ENCODE measurements at regions not wholly inside any gene's neighbourhood (a gene's known extent, or its start where the extent isn't known, plus 50 kb on each side); places are given as distances from the start of the nearest gene placed in this dataset.

- no peaks in the 10 kb centered on the region for H3K23me2 ChIP-seq (ENCODE audit: low read depth, low read length)
- POLR2A ChIA-PET (ENCODE audit: partially characterized antibody) = no interaction called here
These were observed 331.8 kb downstream of the C7orf25 start for GRCh38 chr7:42580061-42580460.

More at GRCh38 chr7:42580061-42580460, 331.8 kb downstream of the C7orf25 start:
- Histone ChIP-seq H3K14ac (ENCODE audit: insufficient read length) (no peak overlapping the region), H2BK5ac (ENCODE audit: low read depth, low read length) (no peak overlapping the region), H2BK12ac (ENCODE audit: low read depth, low read length) (no peak overlapping the region), H3K4me2 (ENCODE audit: insufficient read depth in 1 of 2, low read depth in 2 of 2, low read length in 2 of 2) (no peak overlapping the region), H3K4ac (replicated peaks; ENCODE audit: insufficient read length, low read depth, low read length) (no peak overlapping the region), H3K56ac (replicated peaks; ENCODE audit: insufficient read length, low read depth, low read length) (no peak overlapping the region), H3K27me3 (replicated peaks in 1 of 4; ENCODE audit: control insufficient read depth in 3 of 4, extremely low read depth in 1 of 4, insufficient read depth in 3 of 4, low read length in 3 of 4) (no peaks in the 10 kb centered on the region), H3K18ac (ENCODE audit: extremely low read depth, low read length) (no peak overlapping the region), H2BK20ac (ENCODE audit: low read length) (no peak overlapping the region), H3K79me1 (ENCODE audit: low read depth, low read length) (no peaks in the 10 kb centered on the region), H3K79me2 (ENCODE audit: control insufficient read depth in 1 of 2, insufficient read depth in 2 of 2, low read length in 2 of 2) (no peaks in the 10 kb centered on the region), H4K8ac (ENCODE audit: extremely low read depth, insufficient read depth, low read length) (no peak overlapping the region), H2AK5ac (ENCODE audit: low read depth, low read length) (no peak overlapping the region), H3K4me3 (ENCODE audit: extremely low read depth in 1 of 4, insufficient read depth in 2 of 4, low read depth in 3 of 4, low read length in 4 of 4) (no peak overlapping the region), H2BK15ac (ENCODE audit: low read length) (no peak overlapping the region), H3K23ac (ENCODE audit: insufficient read length) (no peak overlapping the region), H3K9ac (replicated peaks in 1 of 4; ENCODE audit: extremely low read depth in 1 of 4, low read depth in 3 of 4, low read length in 3 of 4) (no peak overlapping the region), H3K9me3 (ENCODE audit: insufficient read depth in 2 of 2, low read depth in 1 of 2, low read length in 1 of 2) (peaks cover 2 to 8% of the 10 kb centered on the region in 2 experiments; a peak in 2 of 4 replicates), H2AFZ (ENCODE audit: low read length) (no peak overlapping the region), H4K20me1 (replicated peaks in 1 of 2; ENCODE audit: control insufficient read depth in 1 of 2, insufficient read depth in 2 of 2, low read length in 2 of 2) (no peaks in the 10 kb centered on the region), H2BK120ac (replicated peaks; ENCODE audit: low read depth, low read length) (no peak overlapping the region), H3K4me1 (replicated peaks in 1 of 4; ENCODE audit: control insufficient read depth in 3 of 4, insufficient read depth in 4 of 4, low read length in 3 of 4) (no peaks in the 10 kb centered on the region), H4K5ac (ENCODE audit: insufficient read length, low read depth, low read length) (no peak overlapping the region), H3K27ac (ENCODE audit: low read depth, low read length) (no peak overlapping the region), H3K36me3 (ENCODE audit: control insufficient read depth in 2 of 4, insufficient read depth in 4 of 4, low read length in 3 of 4) (no peaks in the 10 kb centered on the region), H4K91ac (replicated peaks; ENCODE audit: insufficient read length, low read length) (no peak overlapping the region)
- CTCF ChIA-PET (ENCODE audit: partially characterized antibody) = no interaction called here
- FAIRE-seq = no peak
- no peak for DNase-seq (ENCODE audit: low read depth in 1 of 2, low spot score in 2 of 2)
- TF ChIP-seq SIN3A (conservative IDR thresholded peaks at IDR 0.05 in 1 of 2, IDR thresholded peaks at IDR 0.05 in 1 of 2; ENCODE audit: low read depth in 1 of 2, low read length in 2 of 2) (no peak), RBBP5 (IDR thresholded peaks at IDR 0.05; ENCODE audit: borderline replicate concordance, low read depth, low read length) (no peak), KDM4A (IDR thresholded peaks at IDR 0.05; ENCODE audit: low read depth, low read length, severe bottlenecking) (no peak), SIX5 (IDR thresholded peaks at IDR 0.05; ENCODE audit: low read depth, low read length) (no peak), MAFK (IDR thresholded peaks at IDR 0.05; ENCODE audit: low read depth, low read length) (no peak), GTF2F1 (IDR thresholded peaks at IDR 0.05; ENCODE audit: borderline replicate concordance, low read depth, low read length) (no peak), RAD21 (IDR thresholded peaks at IDR 0.05 in 1 of 2, conservative IDR thresholded peaks at IDR 0.05 in 1 of 2; ENCODE audit: low read depth in 2 of 2, low read length in 2 of 2) (no peak), FOSL1 (IDR thresholded peaks at IDR 0.05; ENCODE audit: insufficient read depth, low read depth, low read length) (no peak), RXRA (IDR thresholded peaks at IDR 0.05; ENCODE audit: insufficient read depth, low read depth, low read length) (no peak), CHD1 (IDR thresholded peaks at IDR 0.05; ENCODE audit: low read depth, low read length) (no peak), POLR2A (IDR thresholded peaks at IDR 0.05; ENCODE audit: control extremely low read depth in 1 of 2, low read depth in 2 of 2, low read length in 2 of 2) (no peak), SAP30 (IDR thresholded peaks at IDR 0.05; ENCODE audit: insufficient read depth, insufficient replicate concordance, low read length) (no peak), GABPA (IDR thresholded peaks at IDR 0.05; ENCODE audit: borderline replicate concordance, insufficient read depth, low read length) (no peak)
- WGBS, 2 experiments (ENCODE audit: extremely low coverage in 1 of 2, insufficient coverage in 1 of 2, insufficient read length in 1 of 2, insufficient replicate concordance in 2 of 2, low coverage in 1 of 2, low lambda C conversion rate in 2 of 2, missing lambda C conversion rate in 1 of 2) = 89% methylated on average over 2 of the region's 2 CpGs; no CpG with 5 or more reads in 1 of the 2 experiments

Measured in H1 (cell line).